SK-N-MC (cell line): ENCODE measurements at regions not wholly inside any gene's neighbourhood (a gene's known extent, or its start where the extent isn't known, plus 50 kb on each side); places are given as distances from the start of the nearest gene placed in this dataset.

ENCODE experiments used
- EZH2 ChIP-seq: fragments of 200-600 bp; sonication (generic); IDR thresholded peaks from one replicate; pipeline ENCODE4 v1.6.1; 2017; ENCODE audit warnings: antibody characterized with exemption
- POLR2AphosphoS5 ChIP-seq: IDR thresholded peaks from 2 replicates; pipeline ENCODE4 v1.6.1; 2012; ENCODE audit warnings: mild to moderate bottlenecking, low read depth, low read length, borderline replicate concordance

DNA sequence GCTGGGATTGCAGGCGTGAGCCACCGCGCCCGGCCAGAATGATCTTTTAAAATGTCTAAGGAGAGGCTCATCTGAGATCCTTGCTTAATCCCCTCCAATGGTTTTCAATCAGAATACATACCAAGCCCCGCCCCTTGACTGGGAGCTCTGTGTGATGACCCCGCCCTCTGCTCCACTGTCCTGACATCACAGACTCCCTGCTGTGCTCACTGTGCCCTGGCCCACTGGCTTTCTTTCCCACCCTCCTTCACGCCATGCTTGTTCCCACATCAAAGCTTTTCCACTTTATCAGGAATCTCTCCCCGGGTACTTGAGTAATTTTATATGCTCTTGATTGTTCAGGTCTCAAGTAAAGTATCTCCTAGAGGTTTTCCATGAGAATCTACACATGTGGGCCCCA lies 762.3 kb upstream of the ID2 start:
- TF ChIP-seq EZH2 (no peak), POLR2AphosphoS5 (no peak)
